ENCODE measurements at regions not wholly inside any gene's neighbourhood (a gene's known extent, or its start where the extent isn't known, plus 50 kb on each side); places are given as distances from the start of the nearest gene placed in this dataset.

DNA sequence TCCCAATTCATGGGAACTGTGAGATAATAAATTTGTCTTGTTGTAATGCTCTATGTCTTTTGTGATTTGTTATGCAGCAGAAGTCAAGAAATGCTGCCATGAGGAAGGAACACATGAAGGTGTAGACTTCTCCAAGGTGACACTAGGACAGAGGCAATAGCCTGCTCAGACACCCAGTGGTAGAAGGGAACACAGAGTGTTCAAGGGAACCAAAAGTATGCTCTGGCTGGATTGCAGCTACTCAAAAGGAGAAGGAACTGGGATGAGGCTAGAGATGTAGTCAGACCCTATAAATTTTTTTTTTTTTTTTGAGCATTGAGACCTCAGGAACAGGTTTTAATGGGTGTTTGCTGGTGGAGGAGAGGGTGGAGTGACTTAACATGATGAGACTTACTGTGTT, 232.5 kb downstream of the PARP8 start:
- TF ChIP-seq, protein P1, sequence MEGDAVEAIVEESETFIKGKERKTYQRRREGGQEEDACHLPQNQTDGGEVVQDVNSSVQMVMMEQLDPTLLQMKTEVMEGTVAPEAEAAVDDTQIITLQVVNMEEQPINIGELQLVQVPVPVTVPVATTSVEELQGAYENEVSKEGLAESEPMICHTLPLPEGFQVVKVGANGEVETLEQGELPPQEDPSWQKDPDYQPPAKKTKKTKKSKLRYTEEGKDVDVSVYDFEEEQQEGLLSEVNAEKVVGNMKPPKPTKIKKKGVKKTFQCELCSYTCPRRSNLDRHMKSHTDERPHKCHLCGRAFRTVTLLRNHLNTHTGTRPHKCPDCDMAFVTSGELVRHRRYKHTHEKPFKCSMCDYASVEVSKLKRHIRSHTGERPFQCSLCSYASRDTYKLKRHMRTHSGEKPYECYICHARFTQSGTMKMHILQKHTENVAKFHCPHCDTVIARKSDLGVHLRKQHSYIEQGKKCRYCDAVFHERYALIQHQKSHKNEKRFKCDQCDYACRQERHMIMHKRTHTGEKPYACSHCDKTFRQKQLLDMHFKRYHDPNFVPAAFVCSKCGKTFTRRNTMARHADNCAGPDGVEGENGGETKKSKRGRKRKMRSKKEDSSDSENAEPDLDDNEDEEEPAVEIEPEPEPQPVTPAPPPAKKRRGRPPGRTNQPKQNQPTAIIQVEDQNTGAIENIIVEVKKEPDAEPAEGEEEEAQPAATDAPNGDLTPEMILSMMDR (IDR thresholded peaks at IDR 0.05 in 4 of 5, conservative IDR thresholded peaks at IDR 0.05 in 1 of 5): no peak
- no peak for TF ChIP-seq POLR2A (IDR thresholded peaks at IDR 0.05)

All from gastrocnemius medialis (tissue), 4 donors.